Uterus (tissue), 2 donors: ENCODE measurements at regions not wholly inside any gene's neighbourhood (a gene's known extent, or its start where the extent isn't known, plus 50 kb on each side); places are given as distances from the start of the nearest gene placed in this dataset.

ENCODE experiments used
- POLR2A ChIP-seq, 2 donors: fragments of 450-650 bp; IDR thresholded peaks; one replicate each; pipeline ENCODE4 v1.6.1; 2016; ENCODE audit warnings: antibody characterized with exemption in 2 of 2, mild to moderate bottlenecking in 1 of 2, moderate library complexity in 1 of 2
- TF ChIP-seq, protein P1 (sequence below), 4 experiments: fragments of 200-600 bp in 2 of 4; fragments of 450-650 bp in 2 of 4; sonication (generic) in 2 of 4; IDR thresholded peaks; one replicate each; pipeline ENCODE4 v1.5.1; 2016 to 2019; ENCODE audit warnings: antibody characterized with exemption in 4 of 4, mild to moderate bottlenecking in 2 of 4, moderate library complexity in 1 of 4

DNA sequence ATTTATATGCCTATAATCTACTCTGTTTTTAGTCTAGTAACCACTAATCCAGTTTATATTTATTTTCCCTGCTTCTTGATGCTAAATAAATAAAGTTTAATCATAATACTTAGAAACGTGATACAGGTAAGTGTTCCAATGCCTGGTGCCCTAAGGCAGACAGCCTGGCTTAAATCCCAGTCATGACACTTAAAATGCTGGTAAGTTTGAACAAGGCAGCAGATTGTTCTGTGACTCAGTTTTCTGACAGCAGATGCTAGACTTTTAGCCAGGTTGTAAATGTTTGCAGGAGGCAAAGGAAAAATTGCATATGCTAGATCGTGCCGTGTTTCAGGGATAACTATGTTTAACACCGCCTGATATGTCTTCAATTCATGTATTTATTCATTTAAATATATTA is 2661.6 kb downstream of the PCDH7 start:
- TF ChIP-seq, protein P1, sequence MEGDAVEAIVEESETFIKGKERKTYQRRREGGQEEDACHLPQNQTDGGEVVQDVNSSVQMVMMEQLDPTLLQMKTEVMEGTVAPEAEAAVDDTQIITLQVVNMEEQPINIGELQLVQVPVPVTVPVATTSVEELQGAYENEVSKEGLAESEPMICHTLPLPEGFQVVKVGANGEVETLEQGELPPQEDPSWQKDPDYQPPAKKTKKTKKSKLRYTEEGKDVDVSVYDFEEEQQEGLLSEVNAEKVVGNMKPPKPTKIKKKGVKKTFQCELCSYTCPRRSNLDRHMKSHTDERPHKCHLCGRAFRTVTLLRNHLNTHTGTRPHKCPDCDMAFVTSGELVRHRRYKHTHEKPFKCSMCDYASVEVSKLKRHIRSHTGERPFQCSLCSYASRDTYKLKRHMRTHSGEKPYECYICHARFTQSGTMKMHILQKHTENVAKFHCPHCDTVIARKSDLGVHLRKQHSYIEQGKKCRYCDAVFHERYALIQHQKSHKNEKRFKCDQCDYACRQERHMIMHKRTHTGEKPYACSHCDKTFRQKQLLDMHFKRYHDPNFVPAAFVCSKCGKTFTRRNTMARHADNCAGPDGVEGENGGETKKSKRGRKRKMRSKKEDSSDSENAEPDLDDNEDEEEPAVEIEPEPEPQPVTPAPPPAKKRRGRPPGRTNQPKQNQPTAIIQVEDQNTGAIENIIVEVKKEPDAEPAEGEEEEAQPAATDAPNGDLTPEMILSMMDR (IDR thresholded peaks at IDR 0.05) = no peak
- no peak for TF ChIP-seq POLR2A (IDR thresholded peaks at IDR 0.05)
